ENCODE measurements at regions not wholly inside any gene's neighbourhood (a gene's known extent, or its start where the extent isn't known, plus 50 kb on each side); places are given as distances from the start of the nearest gene placed in this dataset.
"Not testable (repeated sequence)": the region's sequence is repeated elsewhere in the genome, so short reads cannot be mapped to it uniquely, and the experiment has no call there.

DNA sequence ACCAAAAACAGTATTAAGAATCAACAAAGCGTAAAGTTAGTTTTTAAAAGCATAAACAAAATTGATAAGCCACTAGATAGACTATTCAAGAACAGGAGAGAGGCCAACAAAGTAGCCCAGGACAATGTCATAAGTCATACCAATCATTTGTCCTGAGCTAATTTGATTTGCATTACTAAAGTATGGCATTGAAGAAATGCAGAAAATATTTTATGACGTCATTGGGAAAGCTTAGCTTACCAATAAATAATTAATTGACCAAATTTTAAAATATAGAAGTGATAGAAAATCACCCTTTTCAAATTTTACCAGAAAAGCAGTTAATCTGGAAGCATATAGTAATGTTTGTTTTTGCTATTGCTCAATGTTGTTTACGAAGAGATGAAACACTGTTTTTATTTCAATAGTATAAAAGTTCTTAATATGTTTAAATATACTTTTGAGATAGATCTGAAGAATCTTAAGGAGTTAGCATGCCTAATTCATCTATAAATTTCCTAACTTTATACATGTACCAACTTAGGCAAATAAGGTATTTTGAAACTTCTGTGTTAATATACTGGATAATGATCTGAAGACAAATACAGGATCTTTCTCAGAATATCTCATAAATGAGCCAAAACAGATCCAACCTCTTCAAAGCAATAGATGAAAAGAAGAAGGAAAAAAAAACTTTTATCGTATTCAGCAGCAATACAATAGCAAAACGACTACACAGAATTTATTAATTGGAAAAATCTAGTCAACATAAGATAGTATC lies 1118.5 kb downstream of the SLC16A7 start:
- no peak for DNase-seq (ENCODE audit: low read depth)
- TF ChIP-seq, protein P1, sequence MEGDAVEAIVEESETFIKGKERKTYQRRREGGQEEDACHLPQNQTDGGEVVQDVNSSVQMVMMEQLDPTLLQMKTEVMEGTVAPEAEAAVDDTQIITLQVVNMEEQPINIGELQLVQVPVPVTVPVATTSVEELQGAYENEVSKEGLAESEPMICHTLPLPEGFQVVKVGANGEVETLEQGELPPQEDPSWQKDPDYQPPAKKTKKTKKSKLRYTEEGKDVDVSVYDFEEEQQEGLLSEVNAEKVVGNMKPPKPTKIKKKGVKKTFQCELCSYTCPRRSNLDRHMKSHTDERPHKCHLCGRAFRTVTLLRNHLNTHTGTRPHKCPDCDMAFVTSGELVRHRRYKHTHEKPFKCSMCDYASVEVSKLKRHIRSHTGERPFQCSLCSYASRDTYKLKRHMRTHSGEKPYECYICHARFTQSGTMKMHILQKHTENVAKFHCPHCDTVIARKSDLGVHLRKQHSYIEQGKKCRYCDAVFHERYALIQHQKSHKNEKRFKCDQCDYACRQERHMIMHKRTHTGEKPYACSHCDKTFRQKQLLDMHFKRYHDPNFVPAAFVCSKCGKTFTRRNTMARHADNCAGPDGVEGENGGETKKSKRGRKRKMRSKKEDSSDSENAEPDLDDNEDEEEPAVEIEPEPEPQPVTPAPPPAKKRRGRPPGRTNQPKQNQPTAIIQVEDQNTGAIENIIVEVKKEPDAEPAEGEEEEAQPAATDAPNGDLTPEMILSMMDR (conservative IDR thresholded peaks at IDR 0.05; ENCODE audit: low read depth, low read length) = no peak

GRCh38 chr12:60724475-60724874 lies 1128.6 kb downstream of the SLC16A7 start:
- H3K4me3 ChIP-seq (ENCODE audit: low read depth, low read length) = no peak overlapping the region
- TF ChIP-seq, protein P1 (conservative IDR thresholded peaks at IDR 0.05; ENCODE audit: low read depth, low read length) = no peak
- no peak for DNase-seq (ENCODE audit: low read depth)

More for the DNA sequence above, 1118.5 kb downstream of the SLC16A7 start:
- no peak overlapping the region for H3K4me3 ChIP-seq (ENCODE audit: low read depth, low read length)

DNA sequence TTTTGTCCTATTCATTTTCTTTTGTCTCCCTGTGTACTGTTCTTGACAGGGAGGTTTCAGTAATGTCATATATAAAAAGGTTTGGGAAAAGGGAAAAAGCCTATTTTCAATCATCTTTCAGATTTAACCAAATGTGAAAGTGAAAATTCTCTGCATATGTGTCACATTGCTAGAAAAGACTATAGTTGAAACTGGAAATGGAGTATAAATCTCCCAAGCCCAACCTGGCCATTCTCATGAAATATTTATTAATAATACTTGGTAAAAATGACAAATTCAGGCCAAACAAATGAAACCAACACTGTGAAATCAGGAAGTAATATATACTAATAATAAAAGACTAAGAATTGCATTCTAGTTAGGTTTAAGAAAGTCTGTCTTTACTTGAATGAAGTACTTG lies 1129.2 kb downstream of the SLC16A7 start:
- TF ChIP-seq, protein P1 (conservative IDR thresholded peaks at IDR 0.05; ENCODE audit: low read depth, low read length) = no peak
- no peak overlapping the region for H3K4me3 ChIP-seq (ENCODE audit: low read depth, low read length)
- DNase-seq (ENCODE audit: low read depth) = no peak

- TF ChIP-seq, protein P1 (conservative IDR thresholded peaks at IDR 0.05; ENCODE audit: low read depth, low read length) = no peak
- no peak for DNase-seq (ENCODE audit: low read depth)
- H3K4me3 ChIP-seq (ENCODE audit: low read depth, low read length) = no peak overlapping the region
These were observed 1156.8 kb downstream of the SLC16A7 start for GRCh38 chr12:60752589-60752988.

- H3K4me3 ChIP-seq (ENCODE audit: low read depth, low read length) = no peak overlapping the region
- no peak for DNase-seq (ENCODE audit: low read depth)
- TF ChIP-seq, protein P1 (conservative IDR thresholded peaks at IDR 0.05; ENCODE audit: low read depth, low read length) = no peak
These were observed 1162.4 kb downstream of the SLC16A7 start for GRCh38 chr12:60758224-60758623.

- DNase-seq (ENCODE audit: low read depth) = no peak
- TF ChIP-seq, protein P1 (conservative IDR thresholded peaks at IDR 0.05; ENCODE audit: low read depth, low read length) = no peak
These were observed 1165.1 kb downstream of the SLC16A7 start for GRCh38 chr12:60760965-60761364.

GRCh38 chr12:60801166-60801565 lies 1205.3 kb downstream of the SLC16A7 start:
- H3K4me3 ChIP-seq (ENCODE audit: low read depth, low read length); DNase-seq (ENCODE audit: low read depth): not testable (repeated sequence)

More at GRCh38 chr12:60760965-60761364, 1165.1 kb downstream of the SLC16A7 start:
- no peak overlapping the region for H3K4me3 ChIP-seq (ENCODE audit: low read depth, low read length)

All from epithelial cell of proximal tubule (primary cell).